ENCODE measurements at regions not wholly inside any gene's neighbourhood (a gene's known extent, or its start where the extent isn't known, plus 50 kb on each side); places are given as distances from the start of the nearest gene placed in this dataset.

DNA sequence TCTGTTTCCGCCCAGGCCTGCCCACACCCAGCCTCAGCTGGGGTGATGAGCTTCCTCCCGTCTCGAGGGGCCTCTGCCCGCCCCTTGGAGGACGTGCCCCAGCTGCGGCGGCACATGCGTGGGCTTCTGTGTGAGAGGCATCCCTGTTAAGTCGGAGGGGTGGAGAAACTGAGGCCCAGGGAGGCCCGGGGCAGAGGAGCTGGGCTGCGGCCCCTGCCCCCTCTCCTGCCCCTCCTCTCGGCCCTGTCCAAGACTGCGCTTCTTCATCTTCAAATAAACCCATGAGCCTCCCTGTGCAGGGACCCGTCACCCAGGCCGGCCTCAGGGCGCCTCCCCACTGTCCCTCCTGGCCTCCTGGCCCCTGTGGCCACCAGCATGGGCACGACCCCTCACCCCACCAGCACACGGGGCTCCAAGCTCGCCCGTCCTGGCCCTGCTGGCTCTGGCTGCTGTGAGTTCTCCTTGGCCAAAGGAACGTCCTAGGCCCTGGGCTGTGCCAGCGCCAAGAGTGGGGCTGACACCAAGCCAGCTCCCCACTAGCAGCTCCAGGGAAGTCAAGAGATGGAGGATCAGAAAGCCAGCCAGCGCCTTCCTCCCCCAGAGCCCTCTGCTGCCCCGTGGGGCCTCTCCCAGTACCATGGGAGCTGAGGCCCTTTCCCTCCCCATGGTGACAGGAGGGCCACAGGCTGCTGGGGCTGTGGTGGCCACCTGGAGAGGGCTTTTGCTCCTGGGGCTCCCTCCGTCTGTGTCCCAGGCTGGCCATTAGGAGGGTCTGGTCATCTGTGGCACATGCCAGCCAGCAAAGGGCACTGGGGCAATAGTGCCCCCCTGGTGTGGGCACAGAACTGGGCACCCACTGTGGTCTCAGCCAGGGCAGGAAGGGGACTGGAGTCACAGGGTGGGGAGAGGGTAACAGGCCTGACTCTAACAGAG, 180.4 kb downstream of the KIF26A start:
- H3K4me2 ChIP-seq (replicated peaks; ENCODE audit: extremely low read depth, low read length, poor library complexity, severe bottlenecking): no peak overlapping the region
- no peak overlapping the region for H3K27ac Mint-ChIP-seq
- no peaks in the 10 kb centered on the region for H3K79me2 ChIP-seq (ENCODE audit: insufficient read depth, low read length)
- H4K20me1 ChIP-seq (ENCODE audit: insufficient read depth, low read length): no peaks in the 10 kb centered on the region
- intact Hi-C loops (cut with micrococcal nuclease): no loop called here
- no peak overlapping the region for H3K4me3 ChIP-seq (replicated peaks in 1 of 3; ENCODE audit: low read depth in 2 of 3, low read length in 3 of 3)
- no peak overlapping the region for H2AFZ ChIP-seq (ENCODE audit: insufficient read depth, low read depth, low read length, poor library complexity, severe bottlenecking)
- no peaks in the 10 kb centered on the region for H3K9me3 Mint-ChIP-seq
- no peaks in the 10 kb centered on the region for H3K4me1 Mint-ChIP-seq
- no peaks in the 10 kb centered on the region for H3K9me3 ChIP-seq (replicated peaks in 1 of 2; ENCODE audit: control insufficient read depth in 1 of 2, insufficient read depth in 1 of 2, low read length in 2 of 2)
- H3K9ac ChIP-seq (ENCODE audit: insufficient read depth, low read length, poor library complexity, severe bottlenecking): no peak overlapping the region
- H3K4me1 ChIP-seq (ENCODE audit: control insufficient read depth in 1 of 2, insufficient read depth in 2 of 2, low read length in 2 of 2): no peaks in the 10 kb centered on the region
- H3K4me3 Mint-ChIP-seq: no peak overlapping the region
- H3K27me3 Mint-ChIP-seq (ENCODE audit: low read depth in 3 of 3): peaks cover 1 to 14% (median 9%) of the 10 kb centered on the region in 3 donors
- no peaks in the 10 kb centered on the region for H3K36me3 ChIP-seq (replicated peaks in 1 of 2; ENCODE audit: control insufficient read depth in 1 of 2, insufficient read depth in 2 of 2, low read length in 2 of 2)
- WGBS (ENCODE audit: insufficient coverage): 91% methylated on average over 18 of the region's 25 CpGs
- no peaks in the 10 kb centered on the region for H3K36me3 Mint-ChIP-seq
- no peak overlapping the region for H3K27ac ChIP-seq (ENCODE audit: low read depth in 1 of 2, low read length in 2 of 2)
- TF ChIP-seq, protein P1, sequence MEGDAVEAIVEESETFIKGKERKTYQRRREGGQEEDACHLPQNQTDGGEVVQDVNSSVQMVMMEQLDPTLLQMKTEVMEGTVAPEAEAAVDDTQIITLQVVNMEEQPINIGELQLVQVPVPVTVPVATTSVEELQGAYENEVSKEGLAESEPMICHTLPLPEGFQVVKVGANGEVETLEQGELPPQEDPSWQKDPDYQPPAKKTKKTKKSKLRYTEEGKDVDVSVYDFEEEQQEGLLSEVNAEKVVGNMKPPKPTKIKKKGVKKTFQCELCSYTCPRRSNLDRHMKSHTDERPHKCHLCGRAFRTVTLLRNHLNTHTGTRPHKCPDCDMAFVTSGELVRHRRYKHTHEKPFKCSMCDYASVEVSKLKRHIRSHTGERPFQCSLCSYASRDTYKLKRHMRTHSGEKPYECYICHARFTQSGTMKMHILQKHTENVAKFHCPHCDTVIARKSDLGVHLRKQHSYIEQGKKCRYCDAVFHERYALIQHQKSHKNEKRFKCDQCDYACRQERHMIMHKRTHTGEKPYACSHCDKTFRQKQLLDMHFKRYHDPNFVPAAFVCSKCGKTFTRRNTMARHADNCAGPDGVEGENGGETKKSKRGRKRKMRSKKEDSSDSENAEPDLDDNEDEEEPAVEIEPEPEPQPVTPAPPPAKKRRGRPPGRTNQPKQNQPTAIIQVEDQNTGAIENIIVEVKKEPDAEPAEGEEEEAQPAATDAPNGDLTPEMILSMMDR (IDR thresholded peaks at IDR 0.05): no peak
- H3K27me3 ChIP-seq (ENCODE audit: control insufficient read depth in 2 of 2, insufficient read depth in 2 of 2, low read length in 2 of 2): no peaks in the 10 kb centered on the region
- DNase-seq: no peak

DNA sequence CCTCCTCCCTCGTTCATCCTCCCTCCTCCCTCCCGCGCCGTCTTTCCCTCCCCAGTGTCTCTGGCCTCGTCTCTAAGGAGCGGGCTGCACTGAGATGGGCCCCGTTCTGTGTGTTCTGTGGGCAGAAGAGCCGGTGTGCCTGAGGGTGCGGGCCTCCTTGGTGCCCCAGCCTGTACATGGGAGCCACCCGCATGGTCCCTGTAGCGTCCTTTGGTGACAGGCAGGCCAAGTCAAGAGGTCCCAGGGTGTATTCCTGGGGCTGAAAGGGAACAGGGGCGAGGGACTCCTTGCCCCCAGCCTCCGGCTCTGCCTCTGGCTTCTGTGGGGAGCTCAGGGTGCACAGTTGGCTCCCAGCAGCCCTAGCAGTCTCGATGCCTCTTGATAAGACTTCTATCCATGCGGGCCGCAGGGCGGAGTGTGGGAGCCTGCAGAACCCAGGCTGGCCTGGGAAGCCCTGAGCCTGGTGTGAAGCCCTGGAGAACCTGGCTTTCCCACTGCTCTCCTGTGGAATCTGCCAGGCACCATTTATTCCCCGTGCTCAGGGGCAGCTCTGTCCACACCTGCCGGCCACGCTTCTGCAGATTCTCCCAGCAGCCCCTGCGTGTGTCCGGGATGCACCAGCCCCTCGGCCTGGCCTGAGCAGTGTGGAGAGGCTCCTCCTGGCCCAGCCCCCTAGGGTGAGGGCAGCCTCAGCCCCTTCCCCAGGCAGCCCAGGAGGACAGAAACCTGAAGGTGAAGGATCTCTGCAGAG, 181.3 kb downstream of the KIF26A start:
- Mint-ChIP-seq H3K27ac (peak overlapping the region in 1 of 7 donors; percentile 80), H3K4me3 (no peak overlapping the region), H3K27me3 (ENCODE audit: low read depth in 3 of 3) (peaks cover 1 to 14% (median 9%) of the 10 kb centered on the region in 3 donors), H3K4me1 (no peaks in the 10 kb centered on the region), H3K36me3 (no peaks in the 10 kb centered on the region), H3K9me3 (no peaks in the 10 kb centered on the region)
- H2AFZ ChIP-seq (ENCODE audit: insufficient read depth, low read depth, low read length, poor library complexity, severe bottlenecking): no peak overlapping the region
- 93% methylated on average over 22 of the region's 23 CpGs for WGBS (ENCODE audit: insufficient coverage)
- TF ChIP-seq, protein P1 (IDR thresholded peaks at IDR 0.05): no peak
- no peak overlapping the region for H3K27ac ChIP-seq (ENCODE audit: low read depth in 1 of 2, low read length in 2 of 2)
- H3K36me3 ChIP-seq (replicated peaks in 1 of 2; ENCODE audit: control insufficient read depth in 1 of 2, insufficient read depth in 2 of 2, low read length in 2 of 2): no peaks in the 10 kb centered on the region
- H3K4me1 ChIP-seq (ENCODE audit: control insufficient read depth in 1 of 2, insufficient read depth in 2 of 2, low read length in 2 of 2): no peaks in the 10 kb centered on the region
- intact Hi-C loops (cut with micrococcal nuclease): no loop called here
- no peak overlapping the region for H3K9ac ChIP-seq (ENCODE audit: insufficient read depth, low read length, poor library complexity, severe bottlenecking)
- DNase-seq: no peak
- H3K79me2 ChIP-seq (ENCODE audit: insufficient read depth, low read length): no peaks in the 10 kb centered on the region
- H4K20me1 ChIP-seq (ENCODE audit: insufficient read depth, low read length): no peaks in the 10 kb centered on the region
- H3K9me3 ChIP-seq (replicated peaks in 1 of 2; ENCODE audit: control insufficient read depth in 1 of 2, insufficient read depth in 1 of 2, low read length in 2 of 2): no peaks in the 10 kb centered on the region
- H3K27me3 ChIP-seq (ENCODE audit: control insufficient read depth in 2 of 2, insufficient read depth in 2 of 2, low read length in 2 of 2): no peaks in the 10 kb centered on the region
- no peak overlapping the region for H3K4me3 ChIP-seq (replicated peaks in 1 of 3; ENCODE audit: low read depth in 2 of 3, low read length in 3 of 3)
- no peak overlapping the region for H3K4me2 ChIP-seq (replicated peaks; ENCODE audit: extremely low read depth, low read length, poor library complexity, severe bottlenecking)

Measured in CD14-positive monocyte (primary cell).